ENCODE measurements at regions not wholly inside any gene's neighbourhood (a gene's known extent, or its start where the extent isn't known, plus 50 kb on each side); places are given as distances from the start of the nearest gene placed in this dataset.

GRCh38 chr13:81987677-81988357 lies 1646.9 kb upstream of the SPRY2 start:
- TF ChIP-seq CTCF (IDR thresholded peaks at IDR 0.05; ENCODE audit: poor library complexity, severe bottlenecking) (no peak), POLR2AphosphoS5 (IDR thresholded peaks at IDR 0.05) (no peak), EP300 (conservative IDR thresholded peaks at IDR 0.05; ENCODE audit: poor library complexity, severe bottlenecking) (no peak), MXI1 (conservative IDR thresholded peaks at IDR 0.05; ENCODE audit: poor library complexity, severe bottlenecking) (no peak), TAF1 (IDR thresholded peaks at IDR 0.05; ENCODE audit: low read depth) (no peak), EZH2 (IDR thresholded peaks at IDR 0.05; ENCODE audit: borderline replicate concordance, insufficient read depth, low read length, poor library complexity, severe bottlenecking) (no peak), SMC3 (conservative IDR thresholded peaks at IDR 0.05; ENCODE audit: poor library complexity) (no peak), REST (IDR thresholded peaks at IDR 0.05; ENCODE audit: borderline replicate concordance) (no peak)
